ENCODE measurements at regions not wholly inside any gene's neighbourhood (a gene's known extent, or its start where the extent isn't known, plus 50 kb on each side); places are given as distances from the start of the nearest gene placed in this dataset.

DNA sequence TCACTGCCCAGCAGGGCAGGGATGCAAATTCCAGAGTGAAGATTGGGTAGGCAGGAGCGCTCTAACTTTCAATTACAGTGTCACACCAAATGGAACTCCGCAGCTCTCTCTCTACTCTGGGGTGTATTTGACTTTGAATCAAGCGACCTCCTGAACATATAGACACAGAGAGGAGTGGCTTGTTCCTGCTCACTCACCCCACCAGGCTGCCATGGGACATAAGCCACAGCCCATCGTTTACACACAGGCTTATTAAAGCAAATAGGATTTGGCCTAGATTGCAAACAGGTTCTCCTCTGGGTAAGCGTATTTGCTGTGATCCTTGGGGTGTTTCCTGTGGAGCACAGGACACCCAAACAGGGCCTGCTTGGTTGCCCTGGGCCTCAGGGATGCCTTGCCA is 281.6 kb upstream of the CCL2 start:
- peak; percentile 70 for ATAC-seq
- H3K4me3 ChIP-seq, result no peak overlapping the region
- intact Hi-C loops (cut with DNase I, micrococcal nuclease), result no loop called here
- no peak for DNase-seq
- H3K4me1 ChIP-seq (ENCODE audit: low read depth), result no peaks in the 10 kb centered on the region
- H3K9me3 ChIP-seq, result no peaks in the 10 kb centered on the region
- TF ChIP-seq, protein P1, sequence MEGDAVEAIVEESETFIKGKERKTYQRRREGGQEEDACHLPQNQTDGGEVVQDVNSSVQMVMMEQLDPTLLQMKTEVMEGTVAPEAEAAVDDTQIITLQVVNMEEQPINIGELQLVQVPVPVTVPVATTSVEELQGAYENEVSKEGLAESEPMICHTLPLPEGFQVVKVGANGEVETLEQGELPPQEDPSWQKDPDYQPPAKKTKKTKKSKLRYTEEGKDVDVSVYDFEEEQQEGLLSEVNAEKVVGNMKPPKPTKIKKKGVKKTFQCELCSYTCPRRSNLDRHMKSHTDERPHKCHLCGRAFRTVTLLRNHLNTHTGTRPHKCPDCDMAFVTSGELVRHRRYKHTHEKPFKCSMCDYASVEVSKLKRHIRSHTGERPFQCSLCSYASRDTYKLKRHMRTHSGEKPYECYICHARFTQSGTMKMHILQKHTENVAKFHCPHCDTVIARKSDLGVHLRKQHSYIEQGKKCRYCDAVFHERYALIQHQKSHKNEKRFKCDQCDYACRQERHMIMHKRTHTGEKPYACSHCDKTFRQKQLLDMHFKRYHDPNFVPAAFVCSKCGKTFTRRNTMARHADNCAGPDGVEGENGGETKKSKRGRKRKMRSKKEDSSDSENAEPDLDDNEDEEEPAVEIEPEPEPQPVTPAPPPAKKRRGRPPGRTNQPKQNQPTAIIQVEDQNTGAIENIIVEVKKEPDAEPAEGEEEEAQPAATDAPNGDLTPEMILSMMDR (IDR thresholded peaks at IDR 0.05), result no peak
- H3K36me3 ChIP-seq (ENCODE audit: low read depth), result no peaks in the 10 kb centered on the region

GRCh38 chr17:33974276-33974675 is 280.8 kb upstream of the CCL2 start:
- TF ChIP-seq, protein P1 (IDR thresholded peaks at IDR 0.05), result no peak

GRCh38 chr17:33976831-33977230 is 278.3 kb upstream of the CCL2 start:
- DNase-seq, result no peak
- H3K4me1 ChIP-seq (ENCODE audit: low read depth), result peaks cover 6% of the 10 kb centered on the region
- H3K4me3 ChIP-seq, result no peak overlapping the region
- no peak for ATAC-seq
- H3K9me3 ChIP-seq, result no peaks in the 10 kb centered on the region
- TF ChIP-seq, protein P1 (IDR thresholded peaks at IDR 0.05), result no peak
- intact Hi-C loops (cut with DNase I, micrococcal nuclease), result no loop called here
- no peaks in the 10 kb centered on the region for H3K36me3 ChIP-seq (ENCODE audit: low read depth)

More at GRCh38 chr17:33974276-33974675, 280.8 kb upstream of the CCL2 start:
- DNase-seq (no peak), ATAC-seq (no peak)
- Histone ChIP-seq H3K4me1 (ENCODE audit: low read depth) (no peaks in the 10 kb centered on the region), H3K4me3 (no peak overlapping the region), H3K36me3 (ENCODE audit: low read depth) (no peaks in the 10 kb centered on the region), H3K9me3 (no peaks in the 10 kb centered on the region)
- intact Hi-C loops (cut with DNase I, micrococcal nuclease), result no loop called here

- TF ChIP-seq, protein P1 (IDR thresholded peaks at IDR 0.05), result no peak
- Histone ChIP-seq H3K9me3 (no peaks in the 10 kb centered on the region), H3K4me1 (ENCODE audit: low read depth) (peaks cover 9% of the 10 kb centered on the region), H3K4me3 (no peak overlapping the region), H3K36me3 (ENCODE audit: low read depth) (no peaks in the 10 kb centered on the region)
- intact Hi-C loops (cut with DNase I, micrococcal nuclease), result no loop called here
- ATAC-seq (no peak), DNase-seq (no peak)
These were observed 277.2 kb upstream of the CCL2 start for GRCh38 chr17:33977729-33978514.

DNA sequence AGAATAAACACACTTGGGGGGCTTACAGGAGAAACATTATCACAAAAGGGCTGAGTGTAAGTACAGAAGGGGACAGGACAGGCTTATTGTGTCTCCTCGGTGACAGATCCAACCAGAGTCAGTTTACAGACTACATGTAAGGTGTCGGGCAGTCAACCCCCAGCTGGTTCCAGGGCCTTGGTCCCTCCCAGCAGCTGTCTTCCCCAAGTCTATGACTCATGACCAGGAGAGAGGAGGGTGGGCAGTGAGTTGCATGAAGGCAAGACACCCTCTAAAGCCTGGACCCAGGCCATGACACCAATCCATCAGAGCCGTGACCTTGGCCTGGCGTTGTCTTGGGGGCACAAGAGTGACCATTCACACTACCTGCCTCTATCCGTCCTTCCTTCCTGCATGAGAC is 276.2 kb upstream of the CCL2 start:
- no peaks in the 10 kb centered on the region for H3K9me3 ChIP-seq
- no peaks in the 10 kb centered on the region for H3K36me3 ChIP-seq (ENCODE audit: low read depth)
- ATAC-seq, result no peak
- no peak overlapping the region for H3K4me3 ChIP-seq
- no peak for DNase-seq
- intact Hi-C loops (cut with DNase I, micrococcal nuclease), result no loop called here
- TF ChIP-seq, protein P1 (IDR thresholded peaks at IDR 0.05), result no peak
- H3K4me1 ChIP-seq (ENCODE audit: low read depth), result peaks cover 9% of the 10 kb centered on the region
